ENCODE measurements at regions not wholly inside any gene's neighbourhood (a gene's known extent, or its start where the extent isn't known, plus 50 kb on each side); places are given as distances from the start of the nearest gene placed in this dataset.

DNA sequence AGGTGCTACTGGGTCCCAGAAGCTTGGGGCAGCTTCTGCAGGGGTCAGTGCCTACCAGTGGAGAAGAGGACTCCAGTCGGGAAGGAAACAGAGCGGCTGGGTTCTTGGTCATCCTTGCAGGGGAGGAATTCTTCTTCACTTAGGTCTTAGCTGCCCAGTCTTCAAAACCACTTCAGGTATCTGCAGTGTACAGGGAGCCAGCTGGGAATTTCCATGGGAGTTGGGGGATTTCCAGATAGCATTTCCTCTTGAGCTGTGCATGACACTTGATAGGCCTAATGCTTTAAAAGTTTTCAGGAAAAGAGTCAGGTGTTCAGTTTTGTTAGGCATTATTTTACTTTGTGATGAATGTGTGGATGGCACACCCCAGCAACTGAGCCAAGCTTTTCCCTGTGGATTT lies 58.1 kb upstream of the ENPP6 start:
- no peak overlapping the region for H3K4me3 ChIP-seq (ENCODE audit: low read depth, poor library complexity, severe bottlenecking)
- DNase-seq (ENCODE audit: low spot score in 2 of 2), result no peak
- 76 to 85% methylated on average over 2 of the region's 2 CpGs for WGBS, 2 donors
- intact Hi-C loops (cut with DNase I; ENCODE audit: low total_unique reads), result no loop called here
- TF ChIP-seq, protein P1, sequence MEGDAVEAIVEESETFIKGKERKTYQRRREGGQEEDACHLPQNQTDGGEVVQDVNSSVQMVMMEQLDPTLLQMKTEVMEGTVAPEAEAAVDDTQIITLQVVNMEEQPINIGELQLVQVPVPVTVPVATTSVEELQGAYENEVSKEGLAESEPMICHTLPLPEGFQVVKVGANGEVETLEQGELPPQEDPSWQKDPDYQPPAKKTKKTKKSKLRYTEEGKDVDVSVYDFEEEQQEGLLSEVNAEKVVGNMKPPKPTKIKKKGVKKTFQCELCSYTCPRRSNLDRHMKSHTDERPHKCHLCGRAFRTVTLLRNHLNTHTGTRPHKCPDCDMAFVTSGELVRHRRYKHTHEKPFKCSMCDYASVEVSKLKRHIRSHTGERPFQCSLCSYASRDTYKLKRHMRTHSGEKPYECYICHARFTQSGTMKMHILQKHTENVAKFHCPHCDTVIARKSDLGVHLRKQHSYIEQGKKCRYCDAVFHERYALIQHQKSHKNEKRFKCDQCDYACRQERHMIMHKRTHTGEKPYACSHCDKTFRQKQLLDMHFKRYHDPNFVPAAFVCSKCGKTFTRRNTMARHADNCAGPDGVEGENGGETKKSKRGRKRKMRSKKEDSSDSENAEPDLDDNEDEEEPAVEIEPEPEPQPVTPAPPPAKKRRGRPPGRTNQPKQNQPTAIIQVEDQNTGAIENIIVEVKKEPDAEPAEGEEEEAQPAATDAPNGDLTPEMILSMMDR (IDR thresholded peaks at IDR 0.05), result no peak
- no peak for TF ChIP-seq POLR2A (IDR thresholded peaks at IDR 0.05)

DNA sequence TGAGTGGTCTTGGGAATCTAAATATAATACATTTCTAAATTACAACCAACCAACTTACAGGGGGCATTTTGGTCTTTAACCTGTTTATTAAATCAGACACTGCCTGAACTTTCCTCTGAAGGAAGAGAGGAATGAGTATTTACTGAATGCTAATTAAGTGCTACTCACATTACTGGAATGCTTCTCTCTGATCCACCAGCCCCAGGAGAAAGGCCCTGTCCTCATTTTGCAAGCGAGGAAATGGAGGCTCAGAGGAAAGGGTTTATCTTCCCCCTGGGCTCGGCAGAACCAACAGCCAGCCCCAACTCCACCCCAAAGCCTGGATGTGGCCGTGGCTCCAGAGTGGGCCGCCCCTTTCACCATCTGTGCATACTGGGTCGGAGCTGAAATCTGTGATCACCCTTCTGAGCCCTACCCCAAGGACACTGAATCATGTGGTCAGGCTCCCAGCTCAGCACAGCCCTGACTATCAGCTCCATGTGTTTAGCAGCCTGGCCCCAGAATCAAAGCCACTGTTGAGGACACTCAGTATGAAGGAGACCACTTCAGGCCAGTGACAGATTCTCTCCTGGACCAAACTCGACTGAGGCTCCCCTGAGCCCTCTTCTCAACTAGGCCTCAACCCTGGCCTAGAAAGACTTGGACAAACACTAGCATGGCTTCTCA lies 56.7 kb upstream of the ENPP6 start:
- DNase-seq (ENCODE audit: low spot score in 2 of 2), result no peak
- H3K4me3 ChIP-seq (ENCODE audit: low read depth, poor library complexity, severe bottlenecking), result no peak overlapping the region
- TF ChIP-seq, protein P1 (IDR thresholded peaks at IDR 0.05), result no peak
- no peak for TF ChIP-seq POLR2A (IDR thresholded peaks at IDR 0.05)
- intact Hi-C loops (cut with DNase I; ENCODE audit: low total_unique reads), result no loop called here
- 74 to 80% methylated on average over 6 of the region's 6 CpGs for WGBS, 2 donors

DNA sequence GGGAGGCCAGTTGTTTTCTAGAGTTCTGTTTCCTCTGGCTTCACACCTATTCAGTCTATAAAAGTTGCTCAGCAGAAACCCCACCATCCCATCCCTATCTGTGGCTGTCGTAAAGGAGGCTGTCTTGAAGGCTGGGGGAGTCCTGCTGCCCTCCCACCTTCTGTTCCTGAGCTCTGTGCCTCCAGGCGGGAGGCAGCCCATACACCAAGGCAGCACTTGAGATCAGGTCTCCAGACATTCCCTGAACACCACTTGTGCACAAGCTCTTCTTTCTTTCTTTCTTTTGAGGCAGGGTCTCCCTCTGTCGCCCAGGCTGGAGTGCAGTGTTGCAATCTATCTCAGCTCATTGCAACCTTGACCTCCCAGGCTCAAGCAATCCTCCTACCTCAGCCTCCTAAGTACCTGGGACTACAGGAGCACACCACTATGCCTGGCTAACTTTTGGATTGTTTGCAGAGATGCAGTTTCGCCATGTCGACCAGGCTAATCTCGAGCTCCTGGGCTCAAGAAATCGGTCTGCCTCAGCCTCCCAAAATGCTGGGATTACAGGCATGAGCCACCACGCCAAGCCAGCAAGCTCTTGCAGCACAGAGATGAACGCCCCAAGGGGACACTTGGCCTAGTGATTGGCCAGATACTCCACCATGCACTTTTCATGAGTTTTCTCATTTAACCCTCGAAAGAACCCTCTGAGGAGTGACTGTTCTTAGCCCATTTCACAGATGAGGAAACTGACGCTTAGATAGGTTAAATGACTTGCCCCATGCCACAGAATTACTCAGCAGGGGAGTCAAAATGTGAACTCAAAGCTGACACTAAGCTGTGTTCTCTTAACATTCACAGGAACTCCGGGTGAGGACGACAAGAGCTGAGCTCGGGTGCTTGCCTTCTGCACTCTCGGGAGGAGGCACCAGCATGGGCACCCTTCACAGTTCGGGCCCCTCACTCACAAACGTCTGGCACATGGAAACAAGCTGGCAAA lies 55.8 kb upstream of the ENPP6 start:
- peak in 1 of 2 donors; percentile 1 for DNase-seq (ENCODE audit: low spot score in 2 of 2)
- intact Hi-C loops (cut with DNase I; ENCODE audit: low total_unique reads), result no loop called here
- TF ChIP-seq, protein P1 (IDR thresholded peaks at IDR 0.05), result no peak
- TF ChIP-seq POLR2A (IDR thresholded peaks at IDR 0.05), result no peak
- 78 to 87% methylated on average over 17 of the region's 17 CpGs for WGBS, 2 donors
- H3K4me3 ChIP-seq (ENCODE audit: low read depth, poor library complexity, severe bottlenecking), result no peak overlapping the region

DNA sequence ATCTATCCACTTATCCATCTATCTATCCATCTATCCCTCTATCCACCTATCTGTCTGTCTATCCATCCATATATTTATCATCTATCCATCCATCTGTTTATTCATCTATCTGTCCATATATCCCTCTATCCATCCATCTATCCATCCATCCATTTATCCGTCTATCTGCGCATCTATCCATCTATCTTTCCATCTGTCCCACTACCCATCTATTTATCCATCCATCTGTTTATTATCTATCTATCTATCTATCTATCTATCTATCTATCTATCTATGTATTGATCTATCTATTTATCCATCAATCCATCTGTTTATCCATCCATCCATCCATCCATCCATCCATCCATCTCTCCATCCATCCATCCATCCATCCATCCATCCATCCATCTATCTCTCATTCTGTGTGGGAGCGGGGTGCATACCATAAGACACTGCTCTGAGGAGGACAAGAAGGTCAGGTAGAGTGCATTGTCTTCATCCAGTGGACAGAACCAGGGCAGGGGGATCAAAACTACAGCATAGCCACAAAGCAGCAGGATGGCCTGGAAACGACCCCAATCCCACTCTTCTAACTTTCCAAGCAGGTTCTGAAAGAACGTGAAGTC lies 53.2 kb upstream of the ENPP6 start:
- no peak overlapping the region for H3K4me3 ChIP-seq (ENCODE audit: low read depth, poor library complexity, severe bottlenecking)
- no peak for DNase-seq (ENCODE audit: low spot score in 2 of 2)
- intact Hi-C loops (cut with DNase I; ENCODE audit: low total_unique reads), result no loop called here
- no peak for TF ChIP-seq POLR2A (IDR thresholded peaks at IDR 0.05)
- TF ChIP-seq, protein P1 (IDR thresholded peaks at IDR 0.05), result no peak
- WGBS, 2 donors, result 81 to 90% methylated on average over 5 of the region's 5 CpGs

DNA sequence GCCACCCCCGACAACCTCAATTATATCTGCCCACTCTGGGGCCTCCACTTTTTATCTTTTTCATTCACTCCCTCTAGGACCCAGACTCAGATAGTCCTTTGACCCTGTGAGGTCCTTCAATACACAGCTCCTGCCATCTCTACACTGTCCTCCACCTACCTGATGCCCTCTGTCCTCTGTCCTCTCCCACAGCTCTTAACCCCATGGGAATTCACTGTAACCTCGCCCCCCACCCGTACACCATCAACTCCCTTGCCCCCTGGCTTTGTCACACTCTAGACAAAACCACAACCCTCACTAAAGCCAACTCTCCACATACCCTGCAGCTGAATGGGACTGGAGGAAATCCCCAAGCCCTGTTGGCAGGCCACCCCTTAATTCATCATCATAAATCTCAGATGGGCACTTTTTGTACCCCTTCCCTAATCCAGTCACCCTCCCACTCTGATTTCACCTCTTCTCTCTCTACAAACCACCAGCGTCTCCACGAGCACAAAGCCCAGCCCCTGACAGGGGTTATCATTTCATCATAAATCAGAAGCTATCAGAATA lies 52.3 kb upstream of the ENPP6 start:
- intact Hi-C loops (cut with DNase I; ENCODE audit: low total_unique reads), result loop anchor here (5.0 kb wide), 1 partner anchor 267 kb away; no protein-coding TSS in a partner anchor
- no peak for TF ChIP-seq POLR2A (IDR thresholded peaks at IDR 0.05)
- TF ChIP-seq, protein P1 (IDR thresholded peaks at IDR 0.05), result no peak
- no peak for DNase-seq (ENCODE audit: low spot score in 2 of 2)

More for the DNA sequence above, 52.3 kb upstream of the ENPP6 start:
- 68 to 76% methylated on average over 5 of the region's 5 CpGs for WGBS, 2 donors
- H3K4me3 ChIP-seq (ENCODE audit: low read depth, poor library complexity, severe bottlenecking), result no peak overlapping the region
